Breast epithelium (tissue), 4 donors: ENCODE measurements at regions not wholly inside any gene's neighbourhood (a gene's known extent, or its start where the extent isn't known, plus 50 kb on each side); places are given as distances from the start of the nearest gene placed in this dataset.
"Not testable (repeated sequence)": the region's sequence is repeated elsewhere in the genome, so short reads cannot be mapped to it uniquely, and the experiment has no call there.

ENCODE experiments used
- DNase-seq, 2 donors: peaks; one replicate each; pipeline ENCODE4 v3.0.0-alpha.2; 2019; ENCODE audit warnings: low spot score in 2 of 2
- H3K27ac ChIP-seq, 2 donors: fragments of 200-600 bp; sonication (generic) in 1 of 2; one replicate each; pipeline ENCODE4 v1.5.1; 2016 to 2019; ENCODE audit warnings: mild to moderate bottlenecking in 1 of 2
- H3K27me3 ChIP-seq, 2 donors: fragments of 200-600 bp; sonication (generic) in 1 of 2; one replicate each; pipeline versions ENCODE4 v1.5.1 to v1.6.0; 2017 to 2019; ENCODE audit warnings: control low read depth in 1 of 2, mild to moderate bottlenecking in 1 of 2
- H3K36me3 ChIP-seq: fragments of 200-600 bp; one replicate; pipeline ENCODE4 v1.5.1; 2019
- H3K4me1 ChIP-seq, 2 donors: fragments of 200-600 bp; sonication (generic); one replicate each; pipeline ENCODE4 v1.5.1; 2016 to 2019; ENCODE audit warnings: control low read depth in 1 of 2
- H3K4me3 ChIP-seq, 3 donors: fragments of 200-600 bp; sonication (generic); 1 replicate in 2 of 3; 2 replicates in 1 of 3; pipeline ENCODE4 v1.5.1; 2016 to 2019; ENCODE audit warnings: mild to moderate bottlenecking in 3 of 3, moderate library complexity in 2 of 3
- H3K9me3 ChIP-seq, 2 donors: fragments of 200-600 bp; sonication (generic) in 1 of 2; one replicate each; pipeline ENCODE4 v1.5.1; 2016 to 2019; ENCODE audit warnings: control low read depth in 1 of 2
- POLR2A ChIP-seq: fragments of 450-650 bp; IDR thresholded peaks from one replicate; pipeline ENCODE4 v1.6.1; 2016; ENCODE audit warnings: antibody characterized with exemption, mild to moderate bottlenecking, moderate library complexity
- POLR2AphosphoS5 ChIP-seq, 3 donors: sonication (generic); formaldehyde crosslinking; IDR thresholded peaks; one replicate each; pipeline ENCODE4 v1.6.1; 2017; ENCODE audit warnings: antibody characterized with exemption in 3 of 3
- intact Hi-C: fragments of 100-400 bp; cut with DNase I; formaldehyde crosslinking; loops from one replicate; pipeline ENCODE4 v1.15.1; 2023; ENCODE audit warnings: low total_unique reads
- TF ChIP-seq, protein P1 (sequence below), 3 donors: fragments of 450-650 bp; IDR thresholded peaks; one replicate each; pipeline ENCODE4 v1.5.1; 2016 to 2017; ENCODE audit warnings: antibody characterized with exemption in 3 of 3, mild to moderate bottlenecking in 3 of 3, moderate library complexity in 3 of 3

DNA sequence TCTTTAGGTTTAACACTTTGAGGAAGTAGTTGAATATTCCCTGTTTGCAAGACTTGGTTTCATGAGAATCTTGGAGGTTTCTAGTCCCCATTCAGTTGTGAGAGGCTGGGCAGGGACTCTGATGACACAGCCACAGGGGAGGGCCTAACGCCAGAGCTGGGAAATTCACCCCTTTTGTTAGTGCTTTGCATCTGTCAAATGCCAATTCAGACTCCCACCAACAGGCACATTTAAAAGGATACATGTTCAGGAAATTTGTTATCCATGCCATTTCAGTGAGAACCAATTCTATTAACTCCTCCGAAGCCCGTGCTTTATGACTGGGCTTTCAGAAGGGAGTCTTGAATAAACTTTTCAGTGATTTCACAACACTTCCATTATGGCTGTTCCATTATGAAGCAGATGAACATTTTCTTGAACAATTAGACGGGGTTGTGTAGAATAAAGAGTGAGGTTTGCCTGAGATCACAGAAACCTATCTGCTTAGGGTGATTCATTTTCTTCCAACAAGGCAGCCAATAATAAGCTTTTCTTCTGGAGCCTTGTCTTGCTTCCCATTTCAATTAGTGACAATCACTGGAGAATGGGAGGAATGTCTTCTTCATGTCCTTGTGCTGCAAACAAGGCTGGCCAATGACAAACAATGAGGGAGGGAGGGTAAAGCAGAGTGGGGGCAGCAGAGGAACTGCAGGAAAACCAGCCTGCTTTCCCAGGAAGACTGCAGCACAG lies 90.6 kb downstream of the SOX14 start:
- intact Hi-C loops, result no loop called here
- Histone ChIP-seq H3K4me3 (no peak overlapping the region), H3K27ac (no peak overlapping the region), H3K27me3 (peaks cover 0 to 10% of the 10 kb centered on the region in 2 donors), H3K9me3 (no peaks in the 10 kb centered on the region), H3K36me3 (no peaks in the 10 kb centered on the region), H3K4me1 (no peaks in the 10 kb centered on the region)
- TF ChIP-seq POLR2AphosphoS5 (IDR thresholded peaks at IDR 0.05), result no peak
- TF ChIP-seq POLR2A, result no peak
- TF ChIP-seq, protein P1, sequence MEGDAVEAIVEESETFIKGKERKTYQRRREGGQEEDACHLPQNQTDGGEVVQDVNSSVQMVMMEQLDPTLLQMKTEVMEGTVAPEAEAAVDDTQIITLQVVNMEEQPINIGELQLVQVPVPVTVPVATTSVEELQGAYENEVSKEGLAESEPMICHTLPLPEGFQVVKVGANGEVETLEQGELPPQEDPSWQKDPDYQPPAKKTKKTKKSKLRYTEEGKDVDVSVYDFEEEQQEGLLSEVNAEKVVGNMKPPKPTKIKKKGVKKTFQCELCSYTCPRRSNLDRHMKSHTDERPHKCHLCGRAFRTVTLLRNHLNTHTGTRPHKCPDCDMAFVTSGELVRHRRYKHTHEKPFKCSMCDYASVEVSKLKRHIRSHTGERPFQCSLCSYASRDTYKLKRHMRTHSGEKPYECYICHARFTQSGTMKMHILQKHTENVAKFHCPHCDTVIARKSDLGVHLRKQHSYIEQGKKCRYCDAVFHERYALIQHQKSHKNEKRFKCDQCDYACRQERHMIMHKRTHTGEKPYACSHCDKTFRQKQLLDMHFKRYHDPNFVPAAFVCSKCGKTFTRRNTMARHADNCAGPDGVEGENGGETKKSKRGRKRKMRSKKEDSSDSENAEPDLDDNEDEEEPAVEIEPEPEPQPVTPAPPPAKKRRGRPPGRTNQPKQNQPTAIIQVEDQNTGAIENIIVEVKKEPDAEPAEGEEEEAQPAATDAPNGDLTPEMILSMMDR (IDR thresholded peaks at IDR 0.05), result no peak
- DNase-seq, result no peak

GRCh38 chr3:137866001-137866400 lies 101.9 kb downstream of the SOX14 start:
- Histone ChIP-seq H3K4me3 (no peak overlapping the region), H3K27me3 (no peaks in the 10 kb centered on the region), H3K36me3 (no peaks in the 10 kb centered on the region), H3K9me3 (peaks cover 9 to 20% of the 10 kb centered on the region in 2 donors), H3K27ac (no peak overlapping the region), H3K4me1 (no peaks in the 10 kb centered on the region)
- intact Hi-C loops, result no loop called here
- DNase-seq, result no peak
- TF ChIP-seq POLR2A (no peak), POLR2AphosphoS5 (IDR thresholded peaks at IDR 0.05) (no peak)
- TF ChIP-seq, protein P1 (IDR thresholded peaks at IDR 0.05), result no peak

- Histone ChIP-seq H3K27me3 (no peaks in the 10 kb centered on the region), H3K4me3 (no peak overlapping the region), H3K4me1 (no peaks in the 10 kb centered on the region), H3K27ac (no peak overlapping the region), H3K36me3 (no peaks in the 10 kb centered on the region), H3K9me3 (peaks cover 9 to 20% of the 10 kb centered on the region in 2 donors)
- DNase-seq, result no peak
- TF ChIP-seq POLR2A (no peak), POLR2AphosphoS5 (IDR thresholded peaks at IDR 0.05) (no peak)
- TF ChIP-seq, protein P1 (IDR thresholded peaks at IDR 0.05), result no peak
- intact Hi-C loops, result no loop called here
These were observed 102.8 kb downstream of the SOX14 start for GRCh38 chr3:137866933-137867332.

- TF ChIP-seq POLR2AphosphoS5 (IDR thresholded peaks at IDR 0.05) (no peak), POLR2A (no peak)
- TF ChIP-seq, protein P1 (IDR thresholded peaks at IDR 0.05), result no peak
- Histone ChIP-seq H3K36me3 (no peaks in the 10 kb centered on the region), H3K27me3 (no peaks in the 10 kb centered on the region)
These were observed 103.5 kb downstream of the SOX14 start for GRCh38 chr3:137867611-137868010.

DNA sequence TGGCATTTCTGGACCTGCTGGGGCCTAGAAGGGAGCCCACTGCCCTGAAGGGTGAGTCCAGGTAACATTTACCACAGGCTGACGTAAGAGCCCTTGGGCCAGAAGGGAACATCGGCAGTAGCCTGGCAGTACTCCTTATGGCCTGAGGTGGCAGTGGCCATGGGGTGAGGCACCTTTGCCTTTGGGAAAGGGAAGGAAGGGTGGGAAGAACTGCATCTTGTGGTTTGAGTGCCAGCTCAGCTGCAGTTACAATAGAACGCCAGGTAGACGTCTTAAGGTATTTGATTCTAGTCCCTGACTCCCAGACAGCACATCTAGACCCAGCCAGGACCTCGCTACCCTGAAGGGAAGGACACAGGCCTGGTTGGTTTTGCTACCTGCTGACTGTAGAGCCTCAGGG lies 104.9 kb downstream of the SOX14 start:
- DNase-seq, result no peak
- Histone ChIP-seq H3K27me3 (no peaks in the 10 kb centered on the region), H3K4me1 (no peaks in the 10 kb centered on the region), H3K27ac (no peak overlapping the region), H3K9me3 (peaks cover 17 to 27% of the 10 kb centered on the region in 2 donors), H3K4me3 (no peak overlapping the region), H3K36me3 (no peaks in the 10 kb centered on the region)
- no peak for TF ChIP-seq POLR2AphosphoS5 (IDR thresholded peaks at IDR 0.05)
- TF ChIP-seq, protein P1 (IDR thresholded peaks at IDR 0.05), result no peak
- TF ChIP-seq POLR2A, result no peak
- intact Hi-C loops, result no loop called here

More at GRCh38 chr3:137867611-137868010, 103.5 kb downstream of the SOX14 start:
- Histone ChIP-seq H3K4me1 (no peaks in the 10 kb centered on the region), H3K9me3 (peaks cover 15 to 26% of the 10 kb centered on the region in 2 donors), H3K4me3 (no peak overlapping the region), H3K27ac (no peak overlapping the region)
- intact Hi-C loops, result no loop called here
- DNase-seq, result no peak

GRCh38 chr3:137872589-137872988 lies 108.5 kb downstream of the SOX14 start:
- H3K27ac ChIP-seq, H3K4me1 ChIP-seq, H3K27me3 ChIP-seq, DNase-seq, intact Hi-C loops, H3K36me3 ChIP-seq, H3K4me3 ChIP-seq: not testable (repeated sequence)
- peaks cover 17 to 34% of the 10 kb centered on the region in 2 donors for H3K9me3 ChIP-seq

GRCh38 chr3:137896842-137897241 lies 113.1 kb upstream of the CLDN18 start:
- H3K4me3 ChIP-seq, DNase-seq, H3K9me3 ChIP-seq, H3K27ac ChIP-seq, H3K4me1 ChIP-seq, H3K27me3 ChIP-seq, H3K36me3 ChIP-seq, intact Hi-C loops: not testable (repeated sequence)
